ENCODE measurements at regions not wholly inside any gene's neighbourhood (a gene's known extent, or its start where the extent isn't known, plus 50 kb on each side); places are given as distances from the start of the nearest gene placed in this dataset.

DNA sequence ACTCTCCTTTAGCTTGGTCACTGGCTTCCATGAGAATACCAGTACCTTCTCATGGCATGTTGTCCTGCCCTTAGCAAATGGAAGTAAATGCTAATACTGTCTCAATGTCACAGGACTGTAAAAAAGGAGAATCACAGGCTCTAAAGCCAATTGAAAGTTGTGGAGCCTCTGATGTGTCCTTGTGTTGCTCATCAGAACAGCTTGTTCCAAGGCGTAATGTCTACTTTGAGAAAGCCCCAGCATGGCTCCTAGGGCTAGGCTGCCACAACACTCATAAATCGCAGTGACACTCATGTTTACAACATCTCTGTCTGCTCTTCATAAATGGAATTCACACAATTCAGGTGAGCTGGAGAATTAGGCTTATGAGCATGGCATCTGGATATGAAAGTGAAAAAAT is 94.9 kb downstream of the ACTL7B start:
- Histone ChIP-seq H3K4me1 (ENCODE audit: insufficient read depth, low read length) (no peaks in the 10 kb centered on the region), H3K9ac (ENCODE audit: low read length) (no peak overlapping the region), H3K9me2 (replicated peaks; ENCODE audit: low read length) (no peaks in the 10 kb centered on the region), H3K27me3 (ENCODE audit: low read length) (no peaks in the 10 kb centered on the region), H2AFZ (ENCODE audit: low read length) (no peak overlapping the region), H4K20me1 (ENCODE audit: low read length) (no peaks in the 10 kb centered on the region), H3K4me2 (ENCODE audit: low read length) (no peak overlapping the region), H3K4me3 (ENCODE audit: low read length) (no peak overlapping the region), H3K9me3 (ENCODE audit: low read length) (no peaks in the 10 kb centered on the region), H3K27ac (ENCODE audit: low read length) (no peak overlapping the region), H3K36me3 (ENCODE audit: low read depth, low read length) (no peaks in the 10 kb centered on the region), H3K79me2 (ENCODE audit: low read length) (no peaks in the 10 kb centered on the region), H3F3A (ENCODE audit: low read length, unreplicated experiment) (no peaks in the 10 kb centered on the region)
- intact Hi-C loops (cut with micrococcal nuclease), result loop anchor here (5.0 kb wide), 1 partner anchor 194 kb away; no protein-coding TSS in a partner anchor
- TF ChIP-seq EZH2 (IDR thresholded peaks at IDR 0.05; ENCODE audit: low read length, unreplicated experiment) (no peak), EZH2phosphoT487 (IDR thresholded peaks at IDR 0.05; ENCODE audit: borderline replicate concordance, low read length) (no peak)
- TF ChIP-seq, protein P1, sequence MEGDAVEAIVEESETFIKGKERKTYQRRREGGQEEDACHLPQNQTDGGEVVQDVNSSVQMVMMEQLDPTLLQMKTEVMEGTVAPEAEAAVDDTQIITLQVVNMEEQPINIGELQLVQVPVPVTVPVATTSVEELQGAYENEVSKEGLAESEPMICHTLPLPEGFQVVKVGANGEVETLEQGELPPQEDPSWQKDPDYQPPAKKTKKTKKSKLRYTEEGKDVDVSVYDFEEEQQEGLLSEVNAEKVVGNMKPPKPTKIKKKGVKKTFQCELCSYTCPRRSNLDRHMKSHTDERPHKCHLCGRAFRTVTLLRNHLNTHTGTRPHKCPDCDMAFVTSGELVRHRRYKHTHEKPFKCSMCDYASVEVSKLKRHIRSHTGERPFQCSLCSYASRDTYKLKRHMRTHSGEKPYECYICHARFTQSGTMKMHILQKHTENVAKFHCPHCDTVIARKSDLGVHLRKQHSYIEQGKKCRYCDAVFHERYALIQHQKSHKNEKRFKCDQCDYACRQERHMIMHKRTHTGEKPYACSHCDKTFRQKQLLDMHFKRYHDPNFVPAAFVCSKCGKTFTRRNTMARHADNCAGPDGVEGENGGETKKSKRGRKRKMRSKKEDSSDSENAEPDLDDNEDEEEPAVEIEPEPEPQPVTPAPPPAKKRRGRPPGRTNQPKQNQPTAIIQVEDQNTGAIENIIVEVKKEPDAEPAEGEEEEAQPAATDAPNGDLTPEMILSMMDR (conservative IDR thresholded peaks at IDR 0.05; ENCODE audit: low read depth, low read length), result no peak
- ATAC-seq (no peak), DNase-seq (no peak)
- no TSS peak for BruUV-seq (replicated peaks)
- ChIA-PET POLR2A (ENCODE audit: unreplicated experiment) (no interaction called here), CTCF (interaction anchor here (1.5 kb wide), 1 partner anchor 345 kb away, joined by 5 read pairs; no protein-coding TSS in a partner anchor)

- Histone ChIP-seq H3K27ac (ENCODE audit: low read length) (no peak overlapping the region), H3K79me2 (ENCODE audit: low read length) (no peaks in the 10 kb centered on the region), H3K9me2 (replicated peaks; ENCODE audit: low read length) (no peaks in the 10 kb centered on the region), H3K4me3 (ENCODE audit: low read length) (no peak overlapping the region), H4K20me1 (ENCODE audit: low read length) (no peaks in the 10 kb centered on the region), H3K9ac (ENCODE audit: low read length) (no peak overlapping the region), H3F3A (ENCODE audit: low read length, unreplicated experiment) (no peaks in the 10 kb centered on the region), H3K4me2 (ENCODE audit: low read length) (no peak overlapping the region), H3K9me3 (ENCODE audit: low read length) (no peaks in the 10 kb centered on the region), H3K27me3 (ENCODE audit: low read length) (no peaks in the 10 kb centered on the region), H3K4me1 (ENCODE audit: insufficient read depth, low read length) (no peaks in the 10 kb centered on the region), H3K36me3 (ENCODE audit: low read depth, low read length) (no peaks in the 10 kb centered on the region), H2AFZ (ENCODE audit: low read length) (no peak overlapping the region)
- POLR2A ChIA-PET (ENCODE audit: unreplicated experiment), result no interaction called here
- TF ChIP-seq, protein P1 (conservative IDR thresholded peaks at IDR 0.05; ENCODE audit: low read depth, low read length), result no peak
- no peak for TF ChIP-seq EZH2 (IDR thresholded peaks at IDR 0.05; ENCODE audit: low read length, unreplicated experiment)
- no peak for TF ChIP-seq EZH2phosphoT487 (IDR thresholded peaks at IDR 0.05; ENCODE audit: borderline replicate concordance, low read length)
- CTCF ChIA-PET, result no interaction called here
- DNase-seq (no peak), ATAC-seq (no peak)
- intact Hi-C loops (cut with micrococcal nuclease), result loop anchor here (5.0 kb wide), 1 partner anchor 193 kb away; no protein-coding TSS in a partner anchor
- no TSS peak for BruUV-seq (replicated peaks)
Measured at GRCh38 chr9:108759835-108760234, 96.0 kb downstream of the ACTL7B start.

GRCh38 chr9:108759399-108759798 is 96.4 kb downstream of the ACTL7B start:
- H3K9me3 ChIP-seq (ENCODE audit: low read length), result no peaks in the 10 kb centered on the region
- H2AFZ ChIP-seq (ENCODE audit: low read length), result no peak overlapping the region
- no peaks in the 10 kb centered on the region for H3K9me2 ChIP-seq (replicated peaks; ENCODE audit: low read length)
- no peaks in the 10 kb centered on the region for H3K4me1 ChIP-seq (ENCODE audit: insufficient read depth, low read length)
- intact Hi-C loops (cut with micrococcal nuclease), result no loop called here
- TF ChIP-seq EZH2 (IDR thresholded peaks at IDR 0.05; ENCODE audit: low read length, unreplicated experiment) (no peak), EZH2phosphoT487 (IDR thresholded peaks at IDR 0.05; ENCODE audit: borderline replicate concordance, low read length) (no peak)
- TF ChIP-seq, protein P1 (conservative IDR thresholded peaks at IDR 0.05; ENCODE audit: low read depth, low read length), result no peak
- ChIA-PET CTCF (no interaction called here), POLR2A (ENCODE audit: unreplicated experiment) (no interaction called here)
- no TSS peak for BruUV-seq (replicated peaks)
- H3K36me3 ChIP-seq (ENCODE audit: low read depth, low read length), result no peaks in the 10 kb centered on the region
- ATAC-seq (no peak), DNase-seq (no peak)
- H3K27ac ChIP-seq (ENCODE audit: low read length), result no peak overlapping the region
- no peaks in the 10 kb centered on the region for H4K20me1 ChIP-seq (ENCODE audit: low read length)
- no peak overlapping the region for H3K4me3 ChIP-seq (ENCODE audit: low read length)
- H3F3A ChIP-seq (ENCODE audit: low read length, unreplicated experiment), result no peaks in the 10 kb centered on the region
- no peak overlapping the region for H3K9ac ChIP-seq (ENCODE audit: low read length)
- no peaks in the 10 kb centered on the region for H3K27me3 ChIP-seq (ENCODE audit: low read length)
- H3K79me2 ChIP-seq (ENCODE audit: low read length), result no peaks in the 10 kb centered on the region
- H3K4me2 ChIP-seq (ENCODE audit: low read length), result no peak overlapping the region
